Inflammatory macrophage (primary cell): ENCODE measurements at regions not wholly inside any gene's neighbourhood (a gene's known extent, or its start where the extent isn't known, plus 50 kb on each side); places are given as distances from the start of the nearest gene placed in this dataset.

Experiments used
- DNase-seq, 2 donors: peaks; one replicate each; pipeline ENCODE4 v3.0.0-alpha.2; 2020 to 2022

DNA sequence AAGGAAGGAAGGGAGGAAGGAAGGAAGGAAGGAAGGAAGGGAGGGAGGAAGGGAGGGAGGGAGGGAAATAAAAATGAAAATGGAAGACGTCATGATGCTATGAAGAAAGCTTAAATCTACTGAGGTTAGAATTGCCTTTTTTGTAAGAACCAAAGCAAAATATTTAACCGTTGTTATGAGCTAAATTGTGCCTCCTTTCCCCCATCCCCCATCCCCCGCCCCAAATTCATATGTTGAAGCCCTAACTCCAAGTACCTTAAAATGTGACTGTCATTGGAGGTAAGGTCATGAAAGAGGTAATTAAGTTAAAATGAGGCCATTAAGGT, 80.1 kb upstream of the CXADR start:
- DNase-seq, result no peak

DNA sequence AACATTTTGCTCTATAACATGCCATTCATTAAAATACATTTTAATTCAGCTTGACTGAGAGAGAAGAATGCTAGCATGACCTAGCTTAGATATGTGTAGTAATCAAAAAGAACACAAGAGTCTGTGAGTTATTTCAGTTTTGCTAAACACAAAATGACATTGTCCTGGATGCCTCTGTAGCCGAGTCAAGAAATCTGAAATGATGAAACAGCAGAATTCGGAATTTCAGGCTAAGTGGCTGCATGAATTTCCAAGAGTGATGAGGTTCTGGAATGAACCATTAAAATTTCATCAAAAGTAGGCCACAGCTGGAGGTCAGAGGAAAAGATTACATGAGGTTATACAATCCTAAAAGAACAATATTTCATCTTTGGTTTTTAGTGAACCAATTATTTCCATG, 79.1 kb upstream of the CXADR start:
- no peak for DNase-seq

DNA sequence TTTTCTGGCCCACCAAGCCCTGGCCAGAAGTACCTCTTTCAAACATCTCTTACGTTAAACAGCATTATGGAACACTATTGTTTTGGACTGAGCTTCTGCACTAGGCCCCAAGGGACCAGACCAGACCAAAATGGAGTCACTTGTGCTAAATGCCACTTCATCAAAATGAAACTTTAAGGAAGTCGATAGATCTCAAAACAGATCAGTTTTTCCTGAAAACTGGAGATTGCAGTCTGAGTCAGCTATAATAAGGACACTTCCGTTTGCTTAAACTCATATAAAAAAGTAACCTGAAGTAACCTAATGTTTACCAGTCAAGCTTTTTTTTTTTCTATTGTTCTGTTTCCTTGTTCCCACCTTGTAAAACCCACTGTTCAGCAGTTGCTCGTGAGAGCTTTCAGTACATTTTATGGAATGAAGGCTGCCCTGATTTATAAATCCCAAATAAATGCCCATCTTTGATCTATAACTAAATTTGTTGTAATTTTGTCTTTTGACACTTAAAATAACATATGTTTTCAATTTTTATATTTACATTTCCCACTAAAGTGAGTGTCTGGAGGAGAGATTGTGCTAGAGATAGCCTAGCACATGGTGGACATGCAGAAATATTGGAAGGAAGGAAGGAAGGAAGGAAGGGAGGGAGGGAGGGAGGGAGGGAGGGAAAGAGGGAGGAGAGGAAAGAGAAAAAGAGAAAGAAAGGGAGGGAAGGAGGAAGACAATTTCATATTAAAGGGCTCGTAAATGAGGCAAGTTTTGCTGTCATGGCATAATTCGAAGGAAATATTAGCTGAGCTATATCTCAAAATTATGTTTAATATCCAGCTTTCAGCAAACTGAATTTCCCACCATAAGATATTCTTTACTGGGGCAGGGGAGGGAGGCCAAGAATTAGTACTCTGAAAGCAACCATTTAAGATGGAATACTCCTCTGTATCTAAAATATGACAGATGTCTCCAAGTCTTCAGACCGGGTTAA, 77.0 kb upstream of the CXADR start:
- no peak for DNase-seq

DNA sequence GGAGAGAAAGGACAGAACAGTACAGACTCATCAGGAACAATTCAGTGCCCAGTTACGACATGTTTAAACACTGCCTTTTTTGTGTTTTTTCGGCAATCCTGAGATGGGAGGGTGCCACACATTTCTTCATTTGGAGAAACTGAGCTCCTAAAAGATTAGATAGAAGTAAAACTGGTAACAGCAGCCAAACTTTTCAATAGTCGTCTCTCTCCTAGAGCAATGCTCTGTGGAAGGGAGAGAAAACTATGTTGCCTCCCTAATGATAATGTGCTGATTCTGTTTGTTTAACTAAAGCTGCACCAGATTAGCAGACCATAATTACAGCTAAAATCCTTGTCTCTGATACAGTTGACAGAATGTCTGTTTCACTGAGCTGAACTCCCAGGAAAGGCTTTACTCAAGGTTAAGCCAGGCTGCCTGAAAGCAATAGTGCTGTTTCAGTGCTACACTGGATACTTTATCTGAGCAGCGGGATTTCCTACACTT, 76.2 kb upstream of the CXADR start:
- DNase-seq, result no peak

DNA sequence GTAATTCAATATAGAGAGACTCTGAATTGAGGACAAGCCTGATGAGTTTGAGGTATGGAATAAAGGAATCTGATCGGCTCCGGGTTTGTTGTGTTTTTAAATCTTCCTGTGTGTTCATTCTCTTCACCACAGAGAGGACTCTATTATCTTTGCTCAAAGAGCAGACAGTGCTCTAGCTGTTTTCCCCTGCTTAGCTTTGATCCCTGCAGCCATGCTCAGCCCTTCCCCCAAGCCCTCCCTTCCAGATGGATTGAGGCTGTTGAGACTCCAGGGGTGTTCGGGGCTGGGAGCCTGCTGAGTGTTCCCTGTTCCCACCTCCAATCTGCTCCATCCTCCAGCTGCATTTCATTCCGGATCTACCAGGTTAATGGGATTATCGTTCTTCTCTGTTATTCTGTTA, 74.2 kb upstream of the CXADR start:
- DNase-seq, result no peak

DNA sequence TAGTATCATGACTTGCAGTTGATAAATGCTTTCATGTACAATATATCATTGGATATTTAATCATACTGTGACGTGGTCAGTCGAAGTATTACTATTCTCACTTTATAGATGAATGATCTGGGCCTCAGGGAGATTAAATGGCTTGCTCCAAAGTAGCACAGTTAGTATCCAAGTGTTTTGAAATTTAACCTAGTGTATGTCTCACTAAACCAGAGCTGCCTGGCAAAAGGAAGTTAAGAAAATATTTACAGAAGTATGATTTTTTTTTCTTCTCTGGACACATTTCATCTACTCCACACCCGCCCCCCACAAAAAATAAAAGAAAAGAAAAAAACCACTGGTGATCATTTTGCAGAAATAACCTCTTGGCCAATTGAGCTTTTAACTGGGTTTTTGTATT, 71.9 kb upstream of the CXADR start:
- peak in 1 of 2 donors; percentile 34 for DNase-seq

DNA sequence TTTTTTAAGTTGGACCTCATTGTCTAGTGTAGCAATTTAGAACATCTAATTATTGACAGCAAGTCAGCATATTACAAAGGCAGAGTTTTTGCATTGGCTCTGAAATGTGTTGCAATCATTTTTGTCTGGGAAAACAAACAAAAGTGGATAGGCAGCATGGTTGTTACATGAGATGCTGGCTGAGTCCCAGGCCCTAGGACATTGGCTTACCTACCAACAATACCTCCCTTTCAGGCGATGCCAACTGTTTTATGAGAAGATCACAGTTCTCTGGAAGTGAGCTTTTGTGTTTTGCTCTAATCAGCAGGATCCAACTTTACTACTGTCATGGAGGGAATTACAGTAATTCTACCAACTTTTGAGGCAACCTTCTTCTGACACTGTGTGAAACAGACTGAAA, 71.5 kb upstream of the CXADR start:
- no peak for DNase-seq

DNA sequence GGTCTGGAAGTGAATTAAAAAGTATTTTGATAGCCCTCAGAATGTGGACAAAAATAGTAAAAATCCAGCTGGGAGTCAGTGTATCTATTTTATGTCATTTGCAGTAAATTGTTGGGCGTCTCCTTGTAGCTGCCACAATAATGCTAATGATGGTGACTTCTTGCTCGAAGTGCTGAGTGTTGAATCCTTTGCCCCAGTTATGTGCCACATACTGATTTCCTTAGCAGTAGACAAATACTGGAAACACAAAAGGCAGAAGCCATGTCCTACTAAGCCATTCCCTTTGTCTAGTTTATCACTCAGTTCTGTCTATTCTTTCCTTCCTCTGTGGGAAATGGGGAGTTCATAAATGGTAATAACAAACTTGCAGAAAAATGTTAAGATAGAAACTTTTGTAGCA, 70.7 kb upstream of the CXADR start:
- DNase-seq, result no peak

DNA sequence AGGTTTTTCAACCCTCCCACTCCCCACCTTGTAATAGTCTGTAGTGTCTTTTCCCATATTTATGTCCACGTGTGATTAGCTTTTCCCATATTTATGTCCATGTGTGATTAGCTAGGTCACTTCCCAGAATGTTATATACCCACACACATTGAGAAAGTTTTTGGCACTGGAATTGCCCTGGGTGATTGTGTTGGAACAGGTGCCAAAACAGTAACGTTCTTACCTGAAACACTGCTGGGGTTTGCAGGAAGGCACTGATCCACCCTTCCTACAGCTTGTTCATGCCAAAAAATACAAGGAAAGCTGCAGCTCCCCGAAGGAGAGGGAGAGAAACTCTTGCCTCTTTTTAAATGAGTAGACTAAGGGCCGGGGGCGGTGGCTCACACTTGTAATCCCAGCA, 68.0 kb upstream of the CXADR start:
- DNase-seq, result no peak

DNA sequence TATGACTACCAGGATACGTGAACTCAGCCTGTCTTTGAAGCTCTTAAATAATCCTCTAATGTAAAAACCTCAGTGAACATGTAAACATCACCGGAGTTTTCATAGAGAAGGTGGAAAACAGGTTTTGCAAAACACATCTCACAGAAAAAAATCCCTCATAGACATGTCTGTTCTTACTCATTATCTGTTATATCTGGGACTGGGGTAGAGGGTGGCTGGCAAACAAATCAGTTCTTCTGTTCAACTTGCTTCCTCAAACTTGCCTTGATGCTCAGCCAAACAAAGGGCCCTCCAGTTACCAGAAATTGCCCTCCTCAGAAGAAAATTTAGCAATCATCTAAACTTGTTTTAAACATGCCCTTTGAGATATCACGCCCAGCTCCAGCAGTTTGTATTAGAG, 66.1 kb upstream of the CXADR start:
- DNase-seq, result peak in 1 of 2 donors; percentile 12

DNA sequence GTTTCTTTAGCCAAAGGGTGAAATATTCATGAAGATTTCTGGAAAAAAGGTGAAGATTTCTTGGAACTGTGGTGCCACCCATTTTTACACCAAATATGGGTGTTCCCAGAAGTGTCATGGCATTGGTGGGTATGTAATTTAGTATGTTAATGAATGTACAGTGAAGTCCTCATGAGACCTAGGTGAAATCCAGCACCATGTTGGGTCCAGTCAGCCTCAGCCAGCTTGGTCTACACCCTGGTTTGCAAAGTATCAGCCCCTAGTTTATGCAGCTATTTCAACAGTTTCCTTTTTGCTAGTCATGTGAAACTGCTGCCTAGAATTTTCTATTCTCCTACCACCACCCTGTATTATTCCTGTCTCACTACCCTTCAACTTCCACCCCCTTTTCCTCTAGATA, 63.1 kb upstream of the CXADR start:
- no peak for DNase-seq

DNA sequence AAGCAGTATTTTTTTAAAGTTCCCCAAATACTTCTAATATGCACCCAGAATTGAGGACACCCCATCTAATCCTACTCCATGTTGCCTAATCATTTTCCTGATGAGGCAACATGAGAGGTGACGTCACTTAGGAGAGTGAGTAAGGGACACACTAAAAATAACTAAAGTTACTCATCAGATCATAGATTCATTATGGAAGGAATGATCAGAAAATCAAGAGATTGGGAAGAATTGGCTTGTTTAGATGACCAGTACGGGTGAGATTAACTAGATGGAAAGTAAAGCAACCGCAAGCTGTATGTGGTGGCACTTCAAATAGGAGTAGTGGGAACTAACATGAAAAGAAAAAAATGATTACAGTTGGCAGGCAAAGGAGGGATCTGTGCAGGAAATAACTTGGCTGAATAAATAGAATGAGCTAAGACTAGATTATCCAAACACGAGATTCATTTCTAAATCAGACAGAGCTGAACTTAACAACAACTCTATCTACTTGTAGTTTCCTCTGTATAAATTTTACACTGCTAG, 61.4 kb upstream of the CXADR start:
- DNase-seq, result peak; percentile 58 to 81

DNA sequence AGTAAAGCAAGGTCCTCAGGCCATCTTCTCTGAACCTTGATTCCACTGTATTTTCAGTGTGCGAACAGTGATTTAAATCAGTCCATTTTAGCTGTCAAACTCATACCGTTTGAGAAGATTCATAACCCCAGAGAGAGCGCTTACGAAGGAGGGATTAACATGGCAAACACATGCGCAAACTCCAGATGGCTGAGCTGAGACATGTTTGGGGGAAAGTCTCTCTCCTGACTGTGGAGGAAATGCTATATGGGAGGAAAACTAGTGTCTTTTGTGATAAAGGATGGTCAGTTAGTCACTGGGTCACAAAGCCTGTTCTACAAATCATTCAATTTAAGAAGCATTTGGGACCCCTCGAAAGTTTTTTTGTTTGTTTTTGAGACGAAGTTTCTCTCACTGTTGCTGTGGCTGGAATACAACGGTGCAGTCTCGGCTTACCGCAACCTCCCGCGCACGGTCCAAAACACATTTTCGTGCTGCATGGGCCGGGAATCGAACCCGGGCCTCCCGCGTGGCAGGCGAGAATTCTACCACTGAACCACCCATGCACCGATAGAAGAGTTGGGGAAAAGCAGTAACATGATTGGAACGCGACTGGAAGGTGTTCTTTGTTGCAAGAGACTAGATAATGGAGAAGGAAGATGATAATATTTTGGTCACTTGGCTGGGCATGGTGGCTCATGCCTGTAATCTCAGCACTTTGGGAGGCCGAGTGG, 58.4 kb upstream of the CXADR start:
- DNase-seq, result peak; percentile 20 to 45

DNA sequence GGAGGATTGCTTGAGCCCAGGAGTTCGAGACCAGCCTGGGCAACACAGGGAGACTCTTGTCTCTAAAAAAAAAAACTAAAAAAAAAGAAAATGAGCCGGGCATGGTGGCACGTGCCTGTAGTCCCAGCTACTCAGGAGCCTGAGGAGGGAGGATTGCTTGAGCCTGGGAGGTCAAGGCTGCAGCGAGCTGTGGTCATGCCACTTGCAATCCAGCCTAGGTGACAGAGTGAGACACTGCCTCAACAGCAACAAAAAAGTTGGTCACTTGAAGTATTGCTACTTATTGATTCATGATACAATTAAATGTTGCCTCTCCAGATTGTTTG, 57.9 kb upstream of the CXADR start:
- DNase-seq, result no peak

DNA sequence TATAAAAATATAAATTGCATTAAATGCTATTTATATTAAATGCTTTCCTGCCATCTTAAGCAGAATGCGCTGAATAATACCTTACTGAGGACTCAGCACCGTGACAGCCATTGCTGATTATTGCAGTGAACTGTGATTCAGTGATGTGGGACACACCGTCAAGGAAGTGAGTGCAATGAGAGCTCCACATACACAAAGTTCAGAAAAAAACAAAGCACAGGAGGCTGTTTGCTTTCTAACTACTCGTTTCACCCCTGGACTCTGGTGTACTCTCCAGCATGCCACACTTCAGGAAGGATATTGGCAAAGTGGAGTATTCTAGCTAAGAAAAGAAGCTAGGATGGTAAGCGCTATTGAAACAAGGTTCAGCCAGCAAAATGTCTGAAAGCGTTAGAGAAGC, 57.4 kb upstream of the CXADR start:
- no peak for DNase-seq

DNA sequence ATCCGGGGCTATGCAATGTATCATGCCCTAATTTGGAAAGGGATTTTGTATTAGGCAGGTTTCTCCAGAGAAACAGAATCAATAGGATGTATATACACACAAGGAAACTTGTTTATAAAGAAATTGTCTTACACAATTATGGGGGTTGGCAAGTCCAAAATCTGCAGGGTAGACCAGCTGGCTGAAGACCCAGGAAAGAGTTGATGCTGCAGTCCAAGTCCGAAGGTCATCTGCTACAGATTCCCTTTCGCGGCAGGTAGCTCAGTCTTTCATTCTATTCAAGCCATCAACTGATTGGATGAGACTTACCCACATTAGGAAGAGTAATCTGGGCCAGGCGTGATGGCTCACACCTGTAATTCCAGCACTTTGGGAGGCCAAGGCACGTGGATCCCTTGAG, 54.6 kb upstream of the CXADR start:
- no peak for DNase-seq

DNA sequence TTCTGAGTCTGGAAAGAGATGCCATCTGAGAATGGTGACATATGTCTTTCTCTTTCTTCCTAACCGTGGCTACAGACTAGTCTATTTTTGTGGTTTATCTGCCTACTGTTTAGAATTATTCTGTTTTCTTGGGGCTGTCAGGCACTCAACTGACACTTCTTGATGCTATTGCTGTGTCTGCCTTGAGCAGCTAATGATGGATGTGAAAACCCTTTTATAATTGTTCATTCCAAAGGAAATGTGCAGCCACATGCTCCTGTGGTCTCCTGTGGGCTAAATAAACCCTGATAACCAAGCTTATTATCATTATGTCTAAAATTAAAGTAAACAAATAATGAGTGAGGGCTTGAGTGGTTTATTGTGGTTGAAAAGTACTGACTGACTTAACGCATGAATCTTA, 52.7 kb upstream of the CXADR start:
- no peak for DNase-seq

DNA sequence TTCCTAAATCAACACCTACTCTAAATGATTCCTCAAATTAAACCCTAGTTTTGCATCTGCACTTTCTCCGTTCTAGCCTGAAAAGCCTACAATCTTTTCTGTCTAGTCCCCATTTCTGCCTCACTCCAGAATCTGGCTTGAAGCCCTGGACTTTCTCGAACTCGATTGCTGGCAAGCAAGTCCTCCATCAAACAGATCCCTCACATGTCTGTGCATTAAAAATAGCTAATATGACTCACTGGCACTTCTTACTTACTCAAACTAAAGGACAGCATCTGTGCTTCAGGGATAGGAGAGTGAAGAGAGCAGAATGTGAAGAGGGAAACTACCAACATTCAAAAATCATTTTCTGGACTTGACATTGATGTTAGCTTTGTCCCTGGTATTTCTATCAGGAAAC, 51.8 kb upstream of the CXADR start:
- DNase-seq, result no peak

DNA sequence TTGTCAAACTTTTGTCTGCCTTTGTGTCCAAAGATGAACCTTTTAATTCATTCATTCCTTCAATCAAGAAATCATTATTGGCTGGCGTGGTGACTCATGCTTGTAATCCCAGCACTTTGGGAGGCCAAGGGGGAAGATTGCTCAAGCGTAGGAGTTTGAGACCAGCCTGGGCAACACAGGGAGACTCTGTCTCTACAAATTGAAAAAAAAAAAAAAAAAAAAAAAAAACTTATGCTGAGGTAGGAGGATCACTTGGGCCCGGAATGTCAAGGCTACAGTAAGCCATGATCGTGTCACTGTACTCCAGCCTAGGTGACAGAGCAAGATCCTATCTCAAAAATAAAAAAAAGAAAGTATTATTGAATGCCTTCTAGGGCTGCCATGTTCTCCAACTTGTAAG, 51.3 kb upstream of the CXADR start:
- no peak for DNase-seq

DNA sequence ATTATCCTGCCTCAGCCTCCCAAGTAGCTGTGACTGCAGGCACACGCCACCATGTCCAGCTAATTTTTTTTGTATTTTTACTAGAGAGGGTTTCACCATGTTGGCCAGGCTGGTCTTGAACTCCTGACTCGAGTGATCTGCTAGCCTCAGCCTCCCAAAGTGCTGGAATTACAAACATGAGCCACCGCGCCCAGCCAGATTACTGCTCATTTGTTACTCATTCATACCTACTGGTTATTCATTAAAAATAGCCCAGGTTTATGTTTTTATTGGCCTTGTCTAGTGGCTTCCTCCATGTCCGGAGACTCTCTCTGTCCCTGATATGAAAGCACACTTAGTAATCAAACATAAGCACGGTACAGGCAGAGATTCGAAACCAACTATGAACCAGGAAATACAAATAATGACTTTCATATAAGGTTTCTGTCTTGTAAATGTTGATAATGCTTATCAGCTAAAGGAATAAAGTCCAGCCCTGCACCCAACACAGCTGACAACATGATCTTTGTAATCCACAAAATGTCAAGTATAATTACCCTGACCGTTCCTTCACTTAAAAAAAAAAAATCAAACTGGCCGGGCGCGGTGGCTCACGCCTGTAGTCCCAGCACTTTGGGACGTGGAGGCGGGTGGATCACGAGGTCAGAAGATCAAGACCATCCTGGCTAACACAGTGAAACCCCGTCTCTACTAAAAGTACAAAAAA, 50.4 kb upstream of the CXADR start:
- no peak for DNase-seq
